Activated T-cell treated with anti-CD3 and anti-CD28 coated beads for 24 hours (primary cell): ENCODE measurements at regions not wholly inside any gene's neighbourhood (a gene's known extent, or its start where the extent isn't known, plus 50 kb on each side); places are given as distances from the start of the nearest gene placed in this dataset.
A peak's percentile ranks its signal among the peaks of the same experiment; 100 is the strongest.
"Not testable (repeated sequence)": the region's sequence is repeated elsewhere in the genome, so short reads cannot be mapped to it uniquely, and the experiment has no call there.

Experiments
- DNase-seq: peaks from one replicate; pipeline ENCODE4 v3.0.0-alpha.2; 2020; ENCODE audit warnings: low read depth

DNA sequence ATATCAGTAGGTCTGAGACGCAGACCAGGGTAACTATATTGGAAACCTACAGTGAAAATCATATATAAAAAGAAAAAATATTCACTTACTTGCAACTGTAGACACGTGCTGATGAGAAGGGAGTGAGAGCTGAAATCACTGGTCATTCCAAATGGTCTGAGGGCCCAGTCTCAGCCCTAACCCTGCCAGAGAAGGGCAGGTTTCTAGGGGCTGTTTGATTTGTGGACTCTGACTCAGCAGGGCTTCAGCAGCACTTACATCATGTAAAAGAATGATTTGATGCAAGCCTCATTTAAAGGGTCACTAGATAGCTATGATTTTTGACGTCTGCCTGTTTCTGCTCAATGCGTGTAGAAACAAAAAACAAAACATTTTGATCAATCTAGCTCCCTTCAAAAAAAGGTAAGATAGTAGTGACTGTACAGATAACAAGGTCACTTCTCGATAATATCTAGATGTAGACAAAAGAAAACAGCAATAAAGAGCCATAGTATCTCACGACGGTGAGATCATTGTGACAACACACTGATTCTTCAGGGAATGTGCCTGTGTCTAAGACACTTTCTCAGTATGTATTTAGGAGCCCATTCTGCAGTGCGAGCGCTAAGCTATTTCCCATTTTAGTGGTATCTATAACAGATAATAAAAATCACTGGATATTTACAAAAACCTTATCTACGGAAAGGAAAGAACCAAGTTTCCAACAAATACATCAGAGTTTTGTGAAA, 307.2 kb downstream of the HIVEP2 start:
- DNase-seq = no peak

DNA sequence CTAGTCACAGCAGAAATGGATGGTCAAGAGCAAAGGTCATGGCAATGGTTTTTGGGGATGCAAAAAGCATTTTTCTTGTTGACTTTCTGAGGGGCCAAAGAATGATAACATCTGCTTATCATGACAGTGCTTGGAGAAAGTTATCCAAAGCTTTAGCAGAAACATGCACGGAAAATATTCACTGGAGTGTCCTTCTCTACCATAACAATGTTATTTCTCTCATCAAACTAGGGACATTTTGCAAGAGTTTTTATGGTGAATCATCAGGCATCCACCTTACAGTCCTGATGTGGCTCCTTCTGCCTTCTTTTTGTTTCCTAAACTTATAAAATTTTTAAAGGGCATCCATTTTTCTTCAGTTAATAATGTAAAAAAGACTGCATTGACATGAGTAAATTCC, 302.3 kb downstream of the HIVEP2 start:
- DNase-seq = no peak

DNA sequence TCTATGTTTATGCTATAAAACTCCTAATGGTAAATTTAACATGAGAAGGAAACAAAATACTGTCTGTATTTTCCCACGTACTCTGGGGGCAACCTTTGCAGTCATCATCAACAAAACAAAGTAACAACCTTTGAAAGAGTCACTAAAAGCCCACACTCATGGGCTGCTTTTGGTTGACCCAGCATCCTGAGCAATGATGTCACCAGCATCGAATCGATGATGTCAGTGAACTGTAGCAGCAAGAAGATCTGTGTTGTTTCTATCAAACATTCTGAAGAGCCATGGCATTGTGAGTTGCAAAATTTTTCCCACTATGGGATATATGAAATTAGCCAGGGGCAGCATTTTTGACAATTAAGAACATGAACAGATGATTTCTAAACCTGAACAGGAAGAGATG, 300.1 kb downstream of the HIVEP2 start:
- no peak for DNase-seq

DNA sequence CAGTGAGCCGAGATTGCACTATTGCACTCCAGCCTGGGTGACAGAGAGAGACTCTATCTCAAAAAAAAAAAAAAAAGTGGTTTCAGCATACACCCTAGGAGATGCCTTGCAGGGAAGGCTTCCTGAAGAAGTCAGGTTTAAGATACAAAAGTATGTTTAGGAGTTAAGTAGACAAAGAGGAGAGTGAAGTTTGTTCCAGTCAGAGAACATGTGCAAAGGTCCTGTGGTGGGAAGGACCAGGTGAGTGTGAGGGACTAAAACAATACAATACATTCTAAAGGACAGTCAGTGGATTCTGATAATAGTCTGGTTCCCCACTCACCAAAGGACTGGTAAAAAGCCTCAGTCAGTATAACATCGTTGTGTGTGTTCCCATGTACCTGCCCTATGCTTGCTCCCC, 299.3 kb downstream of the HIVEP2 start:
- no peak for DNase-seq

DNA sequence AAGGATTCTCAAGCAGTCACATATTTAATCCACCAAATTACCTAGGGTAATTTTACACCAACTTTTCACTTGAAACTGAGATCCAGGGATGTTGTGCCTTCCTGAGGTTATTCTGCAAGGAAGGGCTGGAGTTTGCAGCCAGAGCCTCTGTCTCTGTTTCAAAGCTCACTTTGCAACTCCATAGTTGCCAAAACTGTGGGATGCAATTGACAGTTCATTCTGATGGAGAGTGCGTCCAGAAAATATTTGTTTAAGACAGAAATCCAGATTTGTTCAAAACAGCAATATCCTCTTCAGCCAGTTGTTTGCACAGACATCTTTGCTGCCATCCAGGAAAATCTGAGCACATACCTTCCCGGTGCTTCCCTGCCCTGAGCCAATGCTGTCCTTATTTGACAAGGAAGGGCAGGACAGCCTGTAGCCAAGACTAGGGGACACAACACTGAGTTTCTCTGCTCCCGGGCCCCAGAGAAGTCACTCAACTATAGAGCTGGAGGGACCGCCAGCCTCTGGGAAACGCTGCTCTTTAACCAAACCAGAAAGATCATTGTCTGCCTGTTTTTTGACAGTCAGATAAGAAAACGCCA, 297.4 kb downstream of the HIVEP2 start:
- no peak for DNase-seq

DNA sequence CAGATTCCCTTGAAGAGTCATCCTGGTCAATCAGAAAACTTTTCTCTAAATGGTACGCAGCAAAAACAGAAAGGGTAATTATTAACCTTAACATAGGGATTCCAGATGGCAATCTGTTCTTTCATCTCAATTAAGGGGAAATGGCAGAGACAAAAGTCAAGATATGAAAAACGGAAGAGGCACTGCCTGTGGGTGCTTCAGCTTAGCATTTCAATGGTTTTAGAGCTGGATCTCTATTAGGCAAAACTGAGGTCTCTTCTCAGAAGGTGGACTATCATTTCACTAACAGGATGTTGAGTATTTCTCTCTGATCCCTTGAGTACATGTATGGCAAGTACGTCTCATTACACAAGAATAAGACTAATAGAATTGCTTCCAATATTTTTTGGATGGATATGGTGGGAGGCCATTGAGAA, 296.9 kb downstream of the HIVEP2 start:
- DNase-seq = no peak

DNA sequence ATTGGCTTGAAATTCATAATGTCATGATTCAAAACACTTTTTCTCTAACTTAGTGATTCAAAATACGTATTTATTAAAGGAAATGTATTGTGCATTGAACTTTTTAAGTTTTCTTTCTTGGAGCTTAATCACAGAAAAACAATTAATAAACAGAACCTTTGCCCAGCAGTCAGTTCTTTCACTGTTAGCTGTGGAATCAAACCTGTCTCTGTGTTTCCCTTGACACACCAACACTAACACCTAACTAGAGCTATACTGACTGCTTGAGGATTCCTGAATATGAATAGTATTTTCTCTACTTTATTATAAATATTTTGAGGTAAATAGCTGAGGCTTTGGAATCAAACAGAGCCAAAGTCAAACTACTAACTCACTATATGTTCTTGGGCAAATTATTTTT, 296.4 kb downstream of the HIVEP2 start:
- no peak for DNase-seq

DNA sequence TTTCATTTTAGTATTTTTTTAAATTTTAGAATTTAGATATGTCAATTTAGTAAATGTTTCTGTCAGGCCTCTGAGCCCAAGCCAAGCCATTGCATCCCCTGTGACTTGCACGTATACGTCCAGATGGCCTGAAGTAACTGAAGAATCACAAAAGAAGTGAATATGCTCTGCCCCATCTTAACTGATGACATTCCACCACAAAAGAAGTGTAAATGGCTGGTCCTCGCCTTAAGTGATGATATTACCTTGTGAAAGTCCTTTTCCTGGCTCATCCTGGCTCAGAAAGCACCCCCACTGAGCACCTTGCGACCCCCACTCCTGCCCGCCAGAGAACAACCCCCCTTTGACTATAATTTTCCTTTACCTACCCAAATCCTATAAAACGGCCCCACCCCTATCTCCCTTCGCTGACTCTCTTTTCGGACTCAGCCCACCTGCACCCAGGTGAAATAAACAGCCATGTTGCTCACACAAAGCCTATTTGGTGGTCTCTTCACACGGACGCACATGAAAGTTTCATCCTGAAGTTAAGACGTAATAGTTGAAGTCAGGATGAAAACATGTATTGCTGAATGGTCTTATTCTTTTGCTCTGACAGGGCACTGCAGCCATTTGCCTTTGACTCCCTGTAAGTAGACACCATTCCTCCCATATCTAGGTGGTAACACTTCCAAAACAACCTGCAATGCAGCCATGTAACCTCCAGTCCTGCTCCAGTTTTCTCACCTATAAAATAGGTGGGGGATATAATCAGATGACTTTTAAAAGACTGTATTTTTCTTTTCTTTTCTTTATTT, 295.3 kb downstream of the HIVEP2 start:
- DNase-seq = not testable (repeated sequence)

DNA sequence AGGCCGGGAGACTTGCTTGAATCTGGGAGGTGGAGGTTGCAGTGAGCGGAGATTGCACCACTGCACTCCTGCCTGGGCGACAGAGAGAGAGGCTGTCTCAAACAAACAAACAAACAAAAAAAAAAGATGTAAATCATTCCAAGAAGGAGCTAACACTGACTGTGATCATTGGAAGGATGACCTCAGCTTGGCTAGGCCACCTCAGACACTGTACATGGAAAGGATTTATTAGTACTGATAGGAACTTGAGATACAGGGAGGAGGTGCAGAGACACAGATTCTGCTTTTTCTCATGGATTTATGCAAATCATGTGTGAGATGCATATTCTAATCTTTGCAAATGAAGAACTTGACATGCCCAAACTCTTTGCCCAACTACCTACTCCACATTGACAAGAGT, 293.6 kb downstream of the HIVEP2 start:
- DNase-seq = no peak

DNA sequence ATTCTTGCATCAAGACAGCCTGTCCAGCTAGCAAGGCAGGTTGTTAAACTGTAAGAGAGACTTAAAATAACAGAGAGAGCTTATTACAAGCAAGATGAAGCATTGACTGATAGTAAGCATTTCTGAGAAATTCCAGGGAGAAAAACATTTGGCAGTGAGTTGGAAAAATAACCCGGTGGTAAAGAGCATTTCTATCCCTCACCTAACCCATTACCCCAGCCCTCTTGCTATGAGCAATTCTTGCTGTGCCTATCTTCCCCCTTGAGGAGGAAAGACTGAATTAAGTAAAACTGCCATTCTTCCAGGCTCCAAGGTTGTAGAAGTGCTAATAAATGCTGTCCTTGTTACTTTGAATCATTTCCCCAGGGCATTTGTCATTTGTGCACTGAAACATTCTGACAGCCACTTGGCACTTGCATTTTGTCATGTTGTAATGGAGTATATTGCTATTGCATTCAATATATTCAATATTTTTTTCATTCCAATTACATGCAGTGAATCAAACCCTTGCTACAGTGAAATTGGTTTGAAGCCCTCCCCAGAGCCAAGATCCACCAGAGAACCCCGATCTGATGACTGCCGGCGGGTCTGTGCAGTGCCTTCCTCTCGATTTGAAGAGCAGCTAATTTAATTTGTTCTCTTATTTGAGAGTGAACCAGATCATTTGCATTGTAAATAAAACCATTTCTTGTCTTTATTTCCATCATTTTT, 291.1 kb downstream of the HIVEP2 start:
- no peak for DNase-seq

DNA sequence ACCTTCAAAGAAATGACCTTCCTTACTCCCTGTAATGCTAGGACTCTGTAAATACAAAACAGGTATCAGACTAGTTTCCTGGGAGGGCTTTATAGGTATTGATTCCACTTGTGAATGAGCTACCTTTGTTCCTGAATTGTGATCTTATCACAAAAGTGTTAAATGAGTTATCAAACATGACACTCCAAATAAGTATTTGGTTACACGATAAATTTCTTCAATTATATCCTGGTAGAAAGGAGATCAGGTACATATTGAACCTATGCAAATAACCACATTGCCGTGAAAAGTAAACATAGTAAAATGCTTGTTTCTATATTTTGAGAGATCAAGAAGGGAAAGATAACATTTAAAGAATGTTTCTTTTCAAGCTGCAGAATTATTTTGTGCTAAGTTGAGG, 285.3 kb downstream of the HIVEP2 start:
- no peak for DNase-seq

DNA sequence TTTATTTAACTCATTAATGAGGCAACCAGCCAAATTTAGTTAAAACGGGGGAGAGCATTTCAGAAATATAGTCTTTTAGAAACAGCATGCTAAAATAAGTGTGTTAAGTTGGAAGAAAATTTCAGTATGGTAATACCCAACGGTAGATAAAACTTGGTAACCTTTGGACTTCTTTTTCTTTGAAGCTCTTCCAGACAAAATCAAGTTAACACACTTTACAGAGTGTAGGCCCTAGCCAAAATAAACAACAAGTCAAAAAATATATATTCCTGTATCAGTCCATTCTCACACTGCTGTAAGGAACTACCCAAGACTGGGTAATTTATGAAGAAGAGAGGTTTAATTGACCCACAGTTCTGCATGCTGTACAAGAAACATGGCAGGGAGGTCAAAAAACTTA, 279.6 kb downstream of the HIVEP2 start:
- no peak for DNase-seq

DNA sequence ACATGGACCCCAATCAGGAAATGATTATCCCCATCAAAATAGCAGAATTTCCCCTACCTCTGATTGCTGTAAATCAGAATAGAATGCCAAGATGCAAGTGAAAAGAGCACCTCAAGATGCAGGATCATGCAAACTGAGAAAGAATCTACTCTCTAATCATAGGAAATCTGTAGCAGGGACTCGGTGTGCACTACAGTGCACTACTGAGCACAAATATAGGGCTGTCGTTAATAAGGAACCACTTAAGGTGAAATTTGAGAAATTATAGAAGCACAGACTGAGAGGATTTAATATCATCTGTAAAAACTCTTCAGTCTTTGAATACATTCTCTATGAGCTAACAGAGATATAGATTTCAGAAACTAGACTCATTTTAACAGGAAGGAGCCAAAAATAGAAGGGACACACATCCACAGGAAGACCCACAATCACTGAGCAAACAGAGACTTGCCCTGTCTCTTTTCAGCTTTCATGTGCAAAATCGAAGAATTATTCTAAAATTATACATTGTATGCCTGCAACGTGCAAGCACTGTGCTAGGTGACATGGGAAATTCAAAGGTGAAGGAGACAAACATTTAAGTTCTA, 278.3 kb downstream of the HIVEP2 start:
- DNase-seq = no peak

DNA sequence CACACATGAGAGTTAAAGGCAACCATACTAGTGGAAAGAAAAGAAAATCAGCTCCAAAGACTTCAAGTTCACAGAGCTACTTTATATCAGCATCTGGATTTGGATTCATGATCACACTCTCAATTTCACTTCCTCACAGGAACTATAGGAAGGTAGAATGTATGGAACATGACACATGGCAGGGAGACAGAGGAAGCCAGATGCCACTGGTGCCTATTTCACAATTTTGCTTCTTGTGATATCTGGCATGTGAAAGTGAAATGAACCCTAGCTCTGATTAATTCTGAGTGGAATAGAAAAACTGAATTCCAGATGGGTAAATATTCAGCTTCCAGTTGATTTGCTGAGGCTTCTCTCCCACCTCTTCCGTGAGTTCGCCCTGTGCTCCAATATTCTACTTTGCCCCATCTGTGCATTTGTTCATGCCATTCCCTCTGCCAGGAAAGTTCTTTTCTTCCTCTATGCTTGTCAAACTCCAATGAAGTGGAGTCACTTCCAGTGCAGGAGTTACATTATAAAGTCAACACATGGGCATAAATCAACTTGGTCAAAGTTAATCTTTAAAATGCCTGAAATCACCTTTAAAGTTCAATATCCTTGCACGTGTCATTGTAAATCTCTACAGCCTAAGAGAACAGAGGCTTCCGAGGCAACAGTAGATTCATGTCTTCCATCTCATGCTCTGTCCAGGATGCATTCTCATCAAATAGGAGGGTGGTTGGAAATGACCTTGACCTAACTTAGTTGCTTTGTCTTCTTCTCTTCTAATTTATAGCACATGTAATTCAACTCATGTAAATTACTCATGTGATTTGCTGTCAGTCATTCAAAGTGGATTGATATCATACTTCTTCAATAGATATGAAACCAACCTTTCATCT, 275.3 kb downstream of the HIVEP2 start:
- DNase-seq = no peak

DNA sequence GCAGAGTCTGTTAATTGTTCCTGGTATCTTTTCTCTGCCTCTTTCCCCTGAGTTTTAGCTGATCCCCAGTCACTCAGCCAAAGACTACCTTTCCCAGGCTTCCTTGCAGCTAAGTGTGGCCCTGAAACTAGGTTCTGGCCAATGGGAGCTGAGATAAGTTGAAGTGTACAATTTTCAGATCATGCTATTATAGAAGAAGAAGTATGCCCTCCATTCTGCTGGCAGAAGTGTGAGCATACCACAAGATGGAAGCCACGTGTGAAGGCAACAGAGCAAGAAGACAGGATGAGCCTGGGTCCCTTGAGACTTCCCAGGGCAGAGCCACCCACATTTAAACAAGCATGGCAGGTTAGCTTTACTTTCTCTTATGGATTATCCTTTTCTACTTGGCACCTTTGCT, 273.2 kb downstream of the HIVEP2 start:
- DNase-seq = no peak

DNA sequence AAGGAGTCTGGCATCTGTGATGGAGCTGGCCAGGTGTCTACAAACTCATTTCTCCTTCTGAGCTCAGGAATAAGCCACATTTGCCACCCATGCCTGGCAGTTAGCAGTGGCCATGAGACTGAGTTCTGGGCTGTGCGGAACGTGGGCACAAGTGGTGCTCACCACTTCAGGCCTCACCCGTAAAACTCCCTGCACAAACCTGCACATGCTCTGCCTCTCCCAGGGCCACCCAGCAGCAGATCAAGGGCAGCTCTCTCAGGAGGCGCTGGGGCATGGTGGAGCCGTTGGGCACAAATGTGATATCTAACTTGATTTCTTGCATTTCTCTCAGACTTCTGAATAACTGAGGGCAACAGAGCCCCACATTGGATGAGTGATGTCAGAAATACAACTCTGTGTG, 269.5 kb downstream of the HIVEP2 start:
- DNase-seq = no peak

DNA sequence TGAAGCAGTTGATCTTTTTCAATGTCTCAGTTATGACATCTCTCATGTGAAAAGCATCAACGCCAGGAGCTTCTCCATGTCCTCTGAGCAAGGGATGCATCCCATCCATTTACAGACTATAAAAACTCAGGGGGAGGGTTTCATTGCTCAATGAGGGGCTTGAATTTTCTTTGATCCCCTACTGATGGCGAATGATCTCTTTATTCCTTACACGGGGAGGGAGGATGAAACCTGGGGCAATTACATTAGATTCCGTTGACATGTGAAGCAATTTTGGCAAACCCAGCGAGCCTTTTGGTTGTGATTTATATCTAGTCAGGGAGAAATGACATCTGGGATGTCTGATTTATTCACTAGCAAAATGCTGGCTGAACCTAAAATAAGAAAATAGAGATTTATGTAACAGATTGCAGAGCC, 268.9 kb downstream of the HIVEP2 start:
- no peak for DNase-seq

DNA sequence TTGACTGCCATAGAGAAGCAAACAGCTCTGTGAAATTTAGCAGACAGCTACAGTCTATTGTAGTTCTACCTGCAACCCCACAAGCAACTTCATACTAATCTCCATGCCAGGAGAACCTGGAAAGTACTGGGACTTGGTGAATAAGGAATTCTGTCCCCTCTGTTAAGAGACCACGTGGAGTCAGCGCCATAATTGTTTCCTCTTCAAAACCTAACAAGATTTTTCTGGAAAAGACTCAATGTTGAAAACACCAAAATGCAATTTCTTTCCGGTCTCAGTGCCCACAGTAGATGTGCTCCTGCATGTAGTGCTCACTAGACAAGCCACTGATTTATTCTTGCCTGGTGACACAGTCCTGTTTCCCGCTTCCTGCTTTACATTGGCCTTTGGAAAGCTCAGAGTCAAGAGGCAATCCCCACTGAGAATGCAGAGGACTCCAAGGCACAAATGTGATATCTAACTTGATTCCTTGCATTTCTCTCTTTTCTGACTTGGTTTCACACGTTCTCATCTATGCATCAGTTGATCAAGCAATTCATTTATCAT, 268.3 kb downstream of the HIVEP2 start:
- DNase-seq = no peak

DNA sequence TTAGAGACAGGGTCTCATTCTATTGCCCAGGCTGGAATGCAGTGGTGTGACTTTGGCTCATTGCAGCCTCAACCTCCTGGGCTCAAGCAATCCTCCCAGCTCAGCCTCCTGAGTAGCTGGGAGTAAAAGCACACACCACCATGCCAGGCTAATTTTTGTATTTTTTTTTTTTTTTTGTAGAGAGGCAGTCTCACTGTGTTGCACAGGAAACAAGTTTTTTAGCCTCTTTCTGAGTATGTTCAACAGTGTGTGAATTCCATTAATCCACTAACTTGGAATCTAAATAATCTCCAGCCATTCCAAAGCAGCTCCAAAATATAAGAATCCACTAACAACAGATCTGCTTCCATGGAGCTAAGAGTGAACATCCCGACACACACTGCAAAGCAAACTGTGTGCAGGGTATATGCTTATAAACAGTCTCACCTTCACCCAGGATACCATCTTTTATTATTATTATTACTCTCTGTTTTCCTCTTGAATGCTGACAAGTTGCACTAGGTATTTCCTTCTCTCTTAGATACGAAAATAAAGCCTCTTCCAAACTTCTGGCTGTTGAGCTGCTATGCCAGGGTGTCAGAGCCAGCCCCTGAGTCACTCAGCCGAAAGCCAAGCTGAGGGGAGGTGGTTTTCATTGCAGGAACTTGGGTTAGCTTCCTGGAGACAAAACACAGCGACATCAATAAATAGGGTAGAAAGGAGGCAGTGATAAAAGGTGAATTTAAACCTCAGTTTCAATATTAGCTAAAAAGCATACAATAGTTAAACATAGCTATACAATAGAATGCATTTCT, 264.9 kb downstream of the HIVEP2 start:
- peak; percentile 22 for DNase-seq

DNA sequence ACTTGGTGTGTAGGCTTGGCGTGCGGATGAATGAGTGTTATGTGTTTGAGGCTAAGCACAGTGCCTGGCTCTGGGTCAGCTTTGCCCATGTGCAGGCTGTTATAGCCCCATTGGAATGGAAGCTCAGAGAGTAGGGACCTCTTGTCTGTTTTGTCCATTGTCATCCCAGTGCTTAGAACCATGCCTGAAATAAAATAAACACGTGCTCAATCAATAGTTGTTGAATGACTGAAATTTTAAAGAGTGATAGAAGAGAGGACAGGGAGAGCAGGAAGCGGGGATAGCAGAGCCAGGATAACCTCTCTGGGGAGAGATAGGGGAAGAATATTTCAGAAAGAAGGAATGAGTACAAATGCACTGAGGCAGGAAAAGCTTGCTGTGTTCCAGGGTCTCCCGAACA, 263.9 kb downstream of the HIVEP2 start:
- no peak for DNase-seq
